Breast epithelium (tissue), 4 donors: ENCODE measurements at regions not wholly inside any gene's neighbourhood (a gene's known extent, or its start where the extent isn't known, plus 50 kb on each side); places are given as distances from the start of the nearest gene placed in this dataset.

Experiments used
- DNase-seq, 2 donors: peaks; one replicate each; pipeline ENCODE4 v3.0.0-alpha.2; 2019; ENCODE audit warnings: low spot score in 2 of 2
- H3K27ac ChIP-seq, 2 donors: fragments of 200-600 bp; sonication (generic) in 1 of 2; one replicate each; pipeline ENCODE4 v1.5.1; 2016 to 2019; ENCODE audit warnings: mild to moderate bottlenecking in 1 of 2
- H3K27me3 ChIP-seq, 2 donors: fragments of 200-600 bp; sonication (generic) in 1 of 2; one replicate each; pipeline versions ENCODE4 v1.5.1 to v1.6.0; 2017 to 2019; ENCODE audit warnings: control low read depth in 1 of 2, mild to moderate bottlenecking in 1 of 2
- H3K36me3 ChIP-seq: fragments of 200-600 bp; one replicate; pipeline ENCODE4 v1.5.1; 2019
- H3K4me1 ChIP-seq, 2 donors: fragments of 200-600 bp; sonication (generic); one replicate each; pipeline ENCODE4 v1.5.1; 2016 to 2019; ENCODE audit warnings: control low read depth in 1 of 2
- H3K4me3 ChIP-seq, 3 donors: fragments of 200-600 bp; sonication (generic); 1 replicate in 2 of 3; 2 replicates in 1 of 3; pipeline ENCODE4 v1.5.1; 2016 to 2019; ENCODE audit warnings: mild to moderate bottlenecking in 3 of 3, moderate library complexity in 2 of 3
- H3K9me3 ChIP-seq, 2 donors: fragments of 200-600 bp; sonication (generic) in 1 of 2; one replicate each; pipeline ENCODE4 v1.5.1; 2016 to 2019; ENCODE audit warnings: control low read depth in 1 of 2
- POLR2A ChIP-seq: fragments of 450-650 bp; IDR thresholded peaks from one replicate; pipeline ENCODE4 v1.6.1; 2016; ENCODE audit warnings: antibody characterized with exemption, mild to moderate bottlenecking, moderate library complexity
- POLR2AphosphoS5 ChIP-seq, 3 donors: sonication (generic); formaldehyde crosslinking; IDR thresholded peaks; one replicate each; pipeline ENCODE4 v1.6.1; 2017; ENCODE audit warnings: antibody characterized with exemption in 3 of 3
- intact Hi-C: fragments of 100-400 bp; cut with DNase I; formaldehyde crosslinking; loops from one replicate; pipeline ENCODE4 v1.15.1; 2023; ENCODE audit warnings: low total_unique reads
- TF ChIP-seq, protein P1 (sequence below), 3 donors: fragments of 450-650 bp; IDR thresholded peaks; one replicate each; pipeline ENCODE4 v1.5.1; 2016 to 2017; ENCODE audit warnings: antibody characterized with exemption in 3 of 3, mild to moderate bottlenecking in 3 of 3, moderate library complexity in 3 of 3

DNA sequence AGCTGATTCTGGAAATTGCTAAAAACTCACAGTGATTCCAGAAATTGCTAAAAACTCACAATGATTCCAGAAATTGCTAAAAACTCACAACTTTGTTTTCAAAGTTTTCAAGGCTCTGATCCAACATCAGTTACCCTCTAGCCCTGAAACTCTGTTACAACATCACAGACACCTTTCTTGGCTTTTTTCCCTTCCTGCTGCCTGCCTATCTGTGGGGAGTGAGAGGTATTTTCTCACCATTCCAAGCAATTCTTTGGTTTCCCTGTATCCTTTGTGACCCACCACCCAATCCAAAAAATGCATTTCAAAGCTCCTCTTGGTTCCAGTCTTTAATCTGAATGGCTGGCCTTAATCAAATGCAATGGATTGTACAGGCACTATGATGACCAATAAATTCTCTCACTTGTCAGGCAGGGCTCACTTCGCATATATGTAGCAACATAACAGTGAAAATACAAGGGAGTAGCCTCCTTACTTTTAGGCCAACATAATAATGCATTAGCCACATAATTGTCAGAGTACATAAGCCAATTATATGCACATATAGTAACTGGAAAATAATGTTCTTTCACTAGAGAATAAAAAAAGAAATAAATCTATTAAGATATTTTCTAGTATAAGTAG lies 1139.0 kb downstream of the ROBO2 start:
- TF ChIP-seq POLR2AphosphoS5 (IDR thresholded peaks at IDR 0.05) (no peak), POLR2A (no peak)
- TF ChIP-seq, protein P1, sequence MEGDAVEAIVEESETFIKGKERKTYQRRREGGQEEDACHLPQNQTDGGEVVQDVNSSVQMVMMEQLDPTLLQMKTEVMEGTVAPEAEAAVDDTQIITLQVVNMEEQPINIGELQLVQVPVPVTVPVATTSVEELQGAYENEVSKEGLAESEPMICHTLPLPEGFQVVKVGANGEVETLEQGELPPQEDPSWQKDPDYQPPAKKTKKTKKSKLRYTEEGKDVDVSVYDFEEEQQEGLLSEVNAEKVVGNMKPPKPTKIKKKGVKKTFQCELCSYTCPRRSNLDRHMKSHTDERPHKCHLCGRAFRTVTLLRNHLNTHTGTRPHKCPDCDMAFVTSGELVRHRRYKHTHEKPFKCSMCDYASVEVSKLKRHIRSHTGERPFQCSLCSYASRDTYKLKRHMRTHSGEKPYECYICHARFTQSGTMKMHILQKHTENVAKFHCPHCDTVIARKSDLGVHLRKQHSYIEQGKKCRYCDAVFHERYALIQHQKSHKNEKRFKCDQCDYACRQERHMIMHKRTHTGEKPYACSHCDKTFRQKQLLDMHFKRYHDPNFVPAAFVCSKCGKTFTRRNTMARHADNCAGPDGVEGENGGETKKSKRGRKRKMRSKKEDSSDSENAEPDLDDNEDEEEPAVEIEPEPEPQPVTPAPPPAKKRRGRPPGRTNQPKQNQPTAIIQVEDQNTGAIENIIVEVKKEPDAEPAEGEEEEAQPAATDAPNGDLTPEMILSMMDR (IDR thresholded peaks at IDR 0.05) = no peak
- H3K4me1 ChIP-seq = no peaks in the 10 kb centered on the region
- no peak for DNase-seq
- H3K4me3 ChIP-seq = no peak overlapping the region
- H3K36me3 ChIP-seq = no peaks in the 10 kb centered on the region
- H3K27ac ChIP-seq = no peak overlapping the region
- intact Hi-C loops = no loop called here
- H3K9me3 ChIP-seq = no peaks in the 10 kb centered on the region
- H3K27me3 ChIP-seq = no peaks in the 10 kb centered on the region

DNA sequence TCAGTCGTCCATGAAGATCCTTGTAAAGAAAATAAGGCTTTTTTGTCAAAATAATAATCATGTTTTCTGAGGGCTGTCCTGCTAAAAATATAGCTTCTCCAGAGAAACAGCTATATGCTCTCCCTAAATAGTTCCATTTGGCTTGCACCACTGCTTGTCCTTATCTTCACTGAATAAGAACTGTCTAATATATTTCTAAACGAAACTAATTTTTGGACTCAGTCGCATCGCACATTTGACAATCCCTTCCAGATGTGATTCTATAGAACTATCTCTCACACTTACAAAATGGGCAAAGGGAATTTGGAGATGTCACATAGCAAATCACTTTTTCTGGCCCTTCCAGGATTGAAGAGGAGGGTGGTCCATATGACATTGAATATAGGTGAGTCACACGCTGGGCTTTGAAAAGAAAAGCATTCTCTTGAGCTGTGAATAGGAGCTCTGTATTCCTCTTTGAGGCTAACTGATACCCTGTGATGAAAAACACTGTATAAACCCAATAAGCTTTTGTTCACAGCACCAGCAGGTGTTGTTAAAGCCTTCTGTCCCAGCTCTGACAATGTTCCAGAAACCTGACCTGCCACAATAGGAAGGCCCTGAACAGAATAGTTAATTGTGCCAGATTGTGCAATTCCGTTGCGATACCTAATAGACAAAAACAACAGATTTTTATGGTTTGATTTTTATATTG lies 1144.2 kb downstream of the ROBO2 start:
- Histone ChIP-seq H3K36me3 (no peaks in the 10 kb centered on the region), H3K9me3 (no peaks in the 10 kb centered on the region), H3K27me3 (no peaks in the 10 kb centered on the region), H3K27ac (no peak overlapping the region), H3K4me1 (no peaks in the 10 kb centered on the region), H3K4me3 (no peak overlapping the region)
- DNase-seq = no peak
- intact Hi-C loops = no loop called here
- TF ChIP-seq, protein P1 (IDR thresholded peaks at IDR 0.05) = no peak
- TF ChIP-seq POLR2AphosphoS5 (IDR thresholded peaks at IDR 0.05) (no peak), POLR2A (no peak)

DNA sequence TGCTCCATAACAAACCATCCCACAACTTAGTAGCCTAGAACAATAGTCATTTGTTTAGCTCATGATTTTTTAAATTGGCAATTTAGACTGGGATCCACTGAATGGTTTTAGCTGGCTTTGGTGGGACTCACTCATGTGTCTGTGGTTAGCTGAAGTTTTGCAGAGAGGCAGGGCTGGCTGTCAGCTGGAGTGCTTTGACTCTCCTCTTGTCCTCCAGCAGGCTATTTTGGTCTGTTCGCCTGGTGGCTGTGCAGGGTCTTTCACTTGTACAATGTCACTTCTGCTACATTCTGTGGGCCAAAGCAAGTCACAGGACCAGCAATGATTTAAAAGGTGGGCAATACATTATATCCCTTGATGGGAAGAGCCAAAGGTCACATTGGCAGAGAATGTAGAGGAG lies 1146.5 kb downstream of the ROBO2 start:
- H3K36me3 ChIP-seq = no peaks in the 10 kb centered on the region
- DNase-seq = no peak
- H3K4me1 ChIP-seq = no peaks in the 10 kb centered on the region
- no peaks in the 10 kb centered on the region for H3K27me3 ChIP-seq
- no peak for TF ChIP-seq POLR2A
- TF ChIP-seq, protein P1 (IDR thresholded peaks at IDR 0.05) = no peak
- TF ChIP-seq POLR2AphosphoS5 (IDR thresholded peaks at IDR 0.05) = no peak
- no peak overlapping the region for H3K4me3 ChIP-seq
- intact Hi-C loops = no loop called here
- H3K9me3 ChIP-seq = peaks cover 0 to 11% of the 10 kb centered on the region in 2 donors
- no peak overlapping the region for H3K27ac ChIP-seq

DNA sequence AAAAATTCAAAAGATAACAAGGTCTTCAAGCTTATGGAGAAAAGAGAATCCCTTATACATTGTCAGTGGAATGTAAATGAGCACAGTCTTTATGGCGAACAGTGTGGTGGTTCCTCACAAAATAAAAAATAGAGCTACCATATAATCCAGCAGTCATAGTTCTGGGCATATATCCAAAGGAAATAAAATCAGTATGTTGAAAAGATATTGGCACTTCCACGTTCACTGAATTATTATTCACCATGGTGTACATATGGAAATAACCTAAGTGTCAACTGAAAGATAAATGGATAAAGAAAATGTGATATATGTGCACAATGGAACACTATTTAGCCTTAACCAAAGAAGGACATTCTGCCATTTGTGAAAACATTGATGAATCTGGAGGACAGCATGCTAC lies 1161.2 kb downstream of the ROBO2 start:
- DNase-seq = no peak
- Histone ChIP-seq H3K4me3 (no peak overlapping the region), H3K27ac (no peak overlapping the region), H3K4me1 (no peaks in the 10 kb centered on the region), H3K36me3 (no peaks in the 10 kb centered on the region), H3K9me3 (no peaks in the 10 kb centered on the region), H3K27me3 (no peaks in the 10 kb centered on the region)
- no peak for TF ChIP-seq POLR2A
- TF ChIP-seq POLR2AphosphoS5 (IDR thresholded peaks at IDR 0.05) = no peak
- TF ChIP-seq, protein P1 (IDR thresholded peaks at IDR 0.05) = no peak
- intact Hi-C loops = no loop called here

DNA sequence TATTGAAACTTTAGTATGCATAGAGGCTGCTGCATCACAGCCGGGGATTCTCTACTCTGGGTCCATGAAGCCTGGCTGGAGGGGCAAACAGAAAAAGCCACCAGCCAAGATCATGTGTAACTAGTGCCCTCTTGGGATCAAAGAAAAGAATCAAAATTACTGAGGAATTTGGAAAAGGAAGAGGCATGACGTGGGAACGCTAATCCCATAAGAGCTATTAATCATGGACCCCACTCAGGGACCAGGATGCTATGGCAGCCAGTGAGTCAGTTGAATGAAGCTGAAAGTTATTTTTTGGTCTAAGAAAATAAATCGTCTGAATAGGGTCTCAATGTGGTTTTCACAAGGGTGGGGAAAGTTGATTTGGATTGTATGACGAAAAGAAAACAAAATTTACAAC lies 1165.1 kb downstream of the ROBO2 start:
- Histone ChIP-seq H3K27me3 (no peaks in the 10 kb centered on the region), H3K36me3 (no peaks in the 10 kb centered on the region), H3K4me3 (no peak overlapping the region), H3K4me1 (no peaks in the 10 kb centered on the region), H3K9me3 (no peaks in the 10 kb centered on the region), H3K27ac (no peak overlapping the region)
- intact Hi-C loops = no loop called here
- DNase-seq = no peak
- TF ChIP-seq POLR2A = no peak
- no peak for TF ChIP-seq POLR2AphosphoS5 (IDR thresholded peaks at IDR 0.05)
- TF ChIP-seq, protein P1 (IDR thresholded peaks at IDR 0.05) = no peak
